HG02970 (cell line): ENCODE measurements at regions not wholly inside any gene's neighbourhood (a gene's known extent, or its start where the extent isn't known, plus 50 kb on each side); places are given as distances from the start of the nearest gene placed in this dataset.

Source experiments
- ATAC-seq: cut with Tn5 transposase; IDR thresholded peaks from one replicate; pipeline ENCODE4 v1.9.1; 2021; ENCODE audit warnings: mild to moderate bottlenecking, moderate library complexity, moderate number of reproducible peaks; ENCODE audit not compliant: unreplicated experiment, low FRiP score

DNA sequence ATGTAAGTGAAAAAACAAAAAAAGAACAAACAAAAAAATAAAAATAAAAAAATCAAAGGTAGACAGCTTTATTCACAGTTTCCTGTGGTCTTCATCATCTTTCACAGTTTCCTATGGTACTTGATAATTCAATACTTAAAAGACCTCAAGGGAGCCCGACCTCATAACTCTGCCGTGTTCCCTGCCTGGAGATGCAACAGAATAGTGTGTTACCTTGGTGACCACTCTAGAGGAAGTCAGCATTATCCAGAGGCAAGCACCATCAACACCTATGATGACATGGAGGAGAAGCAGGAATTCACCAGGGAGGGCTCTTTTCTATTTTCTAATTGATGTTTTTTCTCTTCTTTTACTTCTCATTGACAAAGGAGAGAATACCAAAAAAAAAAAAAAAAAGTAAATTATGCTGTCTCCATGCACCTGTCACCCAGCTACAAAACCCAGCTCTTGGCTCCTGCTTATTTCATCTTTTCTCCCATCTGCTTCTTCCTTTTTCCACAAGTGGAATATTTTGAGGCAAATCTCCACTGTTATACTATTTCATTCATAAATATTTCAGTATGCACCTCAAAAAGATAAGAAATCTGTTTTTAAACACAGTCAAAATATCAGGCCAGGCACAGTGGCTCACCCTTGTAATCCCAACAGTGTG, 95.8 kb upstream of the STXBP5 start:
- no peak for ATAC-seq

DNA sequence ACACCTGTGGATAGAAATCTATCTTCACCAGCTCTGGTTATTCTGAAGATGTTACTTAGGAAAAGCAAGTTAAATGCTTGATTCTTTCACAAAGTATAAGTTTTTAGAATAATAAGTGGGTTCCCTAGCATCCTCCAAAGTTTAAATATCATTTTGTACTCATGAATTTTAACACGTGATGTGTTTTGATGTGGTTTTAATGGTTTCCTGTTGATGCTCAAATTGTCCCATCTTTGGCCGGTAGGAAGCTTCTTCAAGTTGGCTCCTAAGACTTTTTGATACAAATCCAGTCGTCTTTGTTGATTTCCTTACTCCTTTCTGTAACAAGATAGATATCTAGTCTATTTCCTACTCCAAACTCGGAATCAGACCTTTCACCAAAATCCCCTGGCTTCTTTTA, 94.5 kb upstream of the STXBP5 start:
- ATAC-seq = no peak

DNA sequence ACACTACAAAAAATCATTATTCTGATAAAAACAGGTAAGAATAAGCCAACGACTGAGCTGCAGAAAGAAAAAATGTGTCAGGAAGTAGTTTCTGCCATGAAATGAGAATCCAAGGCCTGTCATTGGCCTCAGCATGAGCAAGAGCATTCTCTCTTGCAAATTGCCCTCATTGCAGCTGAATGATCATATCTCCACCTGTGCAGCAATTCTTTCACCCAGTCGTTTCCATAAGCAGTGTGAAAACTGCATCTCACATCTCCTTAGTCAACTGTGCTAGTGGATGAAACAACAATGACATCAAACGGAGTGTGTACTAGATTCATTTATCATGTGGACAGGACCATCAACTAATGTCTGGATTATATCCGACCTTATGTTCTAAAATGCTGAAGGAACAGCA, 88.2 kb upstream of the STXBP5 start:
- ATAC-seq = no peak

DNA sequence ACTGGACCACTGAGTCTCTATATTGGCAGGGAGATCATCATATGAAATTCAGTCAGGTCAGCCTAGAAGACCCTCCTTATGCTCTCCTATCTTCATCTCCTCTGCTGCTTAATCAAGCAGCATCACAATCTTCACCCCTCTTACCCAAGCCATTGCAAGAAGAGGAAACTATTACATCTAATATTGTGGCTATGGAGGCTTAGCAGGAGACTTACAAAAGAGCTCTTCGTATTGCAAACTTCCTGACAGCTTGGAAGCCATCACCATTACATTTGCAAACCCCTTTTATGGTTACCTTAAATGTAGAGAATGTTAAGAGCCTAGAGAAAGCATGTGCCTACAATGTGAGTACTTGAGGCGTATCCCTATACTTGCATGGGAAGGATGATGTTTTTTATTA, 87.2 kb upstream of the STXBP5 start:
- no peak for ATAC-seq

DNA sequence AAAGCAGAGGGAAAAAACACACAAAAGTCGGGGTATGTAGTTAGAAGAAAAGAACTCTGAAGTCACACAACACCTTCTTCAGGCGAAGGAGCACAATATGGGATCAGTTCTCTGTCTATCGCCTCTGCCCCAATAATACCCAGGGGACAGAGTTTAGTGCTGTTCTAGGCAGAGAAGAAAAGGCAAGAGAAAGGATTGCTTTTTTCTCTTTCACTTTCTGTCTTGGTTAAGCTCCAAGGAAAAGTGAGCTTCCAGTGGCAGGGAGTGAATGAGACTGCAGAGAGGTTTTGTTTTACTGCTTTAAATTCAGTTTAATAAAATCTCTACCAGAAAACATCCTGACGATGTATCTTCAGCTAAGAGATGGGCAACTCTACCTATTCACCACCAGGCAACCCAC, 86.6 kb upstream of the STXBP5 start:
- ATAC-seq = no peak

DNA sequence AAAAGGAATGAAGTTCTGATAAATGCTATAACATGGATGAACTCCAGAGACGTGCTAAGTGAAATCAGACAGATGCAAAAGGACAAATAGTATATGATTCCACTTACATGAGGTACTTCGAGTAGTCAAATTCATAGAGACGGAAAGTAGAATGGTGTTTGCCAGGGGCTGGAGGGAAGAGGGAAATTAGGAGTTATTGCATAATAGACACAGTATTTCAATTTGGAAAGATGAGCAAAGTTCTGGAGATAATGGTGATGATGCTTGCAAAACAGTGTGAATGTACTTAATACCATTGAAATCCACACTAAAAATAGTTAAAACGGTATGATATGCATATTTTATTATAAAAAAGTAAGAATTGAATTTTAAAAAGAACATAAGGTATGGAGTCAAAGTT, 84.9 kb upstream of the STXBP5 start:
- ATAC-seq = no peak

DNA sequence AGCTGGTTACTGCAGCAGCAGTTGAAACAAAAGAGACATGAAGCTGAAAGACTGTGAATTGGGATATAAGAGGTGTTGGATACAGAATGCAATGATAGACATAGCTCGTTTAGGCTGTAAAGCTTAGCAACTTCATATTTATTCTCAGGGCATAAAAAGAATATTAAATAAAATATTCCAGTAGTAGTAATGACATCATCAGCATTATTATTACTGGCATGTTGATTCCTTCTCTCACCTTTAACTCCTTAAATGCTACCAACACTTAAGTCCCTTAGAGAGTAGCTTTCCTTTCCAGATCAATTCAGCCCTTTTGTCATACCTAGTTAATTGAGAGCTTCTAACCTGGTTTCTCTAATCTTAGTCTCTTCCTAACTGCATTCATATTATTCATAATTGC, 81.4 kb upstream of the STXBP5 start:
- ATAC-seq = no peak

DNA sequence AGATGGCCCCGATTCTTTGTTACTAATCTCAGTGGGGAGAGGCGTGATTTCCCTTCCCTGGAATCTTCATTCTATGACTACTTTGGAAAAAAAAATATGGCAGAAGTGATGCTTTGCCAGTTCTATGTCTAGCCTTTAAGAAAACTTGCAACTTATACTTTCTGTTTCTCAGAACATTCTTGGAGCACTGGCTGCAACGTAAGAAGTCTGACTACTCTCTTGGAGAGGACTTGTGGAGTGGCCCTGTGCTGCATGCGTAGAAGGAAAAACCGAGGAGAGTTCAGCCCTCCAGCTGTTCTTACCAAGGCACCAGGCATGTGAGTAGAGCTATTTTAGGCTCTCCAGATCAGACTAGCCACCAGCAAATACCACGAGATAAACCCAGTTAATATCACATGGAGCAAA, 77.6 kb upstream of the STXBP5 start:
- ATAC-seq = no peak

DNA sequence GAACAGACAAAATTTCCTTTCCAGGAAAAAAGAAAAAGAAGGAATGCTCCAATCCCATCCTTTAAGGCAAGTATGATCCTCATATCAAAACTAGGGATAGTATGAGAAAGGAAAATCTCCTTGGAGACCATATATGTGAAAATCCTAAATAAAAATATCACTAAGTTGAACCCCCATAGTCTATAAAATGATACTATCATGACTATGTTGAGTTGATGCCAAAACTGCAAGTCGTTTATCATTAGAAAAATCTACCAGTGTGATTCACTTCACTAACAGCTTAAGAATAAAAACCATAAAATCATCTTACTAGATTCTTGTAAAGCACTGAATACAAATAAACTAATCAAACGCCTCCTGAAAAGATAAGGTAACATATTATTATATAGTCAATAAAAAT, 76.6 kb upstream of the STXBP5 start:
- no peak for ATAC-seq

DNA sequence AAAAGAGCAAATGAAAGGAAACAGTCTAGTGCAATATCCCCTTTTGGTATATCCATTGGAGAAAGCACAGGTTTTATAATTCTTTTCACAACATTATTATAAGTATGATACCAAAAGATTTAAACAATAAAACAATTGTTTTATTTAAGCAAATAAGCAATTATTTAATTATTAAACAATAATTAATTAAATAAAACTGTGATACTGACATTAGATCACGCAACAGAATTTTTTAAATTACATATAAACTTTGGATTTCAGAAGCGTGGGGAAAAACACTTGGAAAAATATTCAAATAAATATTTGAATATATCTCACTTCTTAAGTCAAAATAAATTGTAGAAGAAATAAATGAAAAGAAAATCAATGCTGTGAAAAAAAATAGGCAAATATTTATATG, 76.2 kb upstream of the STXBP5 start:
- ATAC-seq = no peak

DNA sequence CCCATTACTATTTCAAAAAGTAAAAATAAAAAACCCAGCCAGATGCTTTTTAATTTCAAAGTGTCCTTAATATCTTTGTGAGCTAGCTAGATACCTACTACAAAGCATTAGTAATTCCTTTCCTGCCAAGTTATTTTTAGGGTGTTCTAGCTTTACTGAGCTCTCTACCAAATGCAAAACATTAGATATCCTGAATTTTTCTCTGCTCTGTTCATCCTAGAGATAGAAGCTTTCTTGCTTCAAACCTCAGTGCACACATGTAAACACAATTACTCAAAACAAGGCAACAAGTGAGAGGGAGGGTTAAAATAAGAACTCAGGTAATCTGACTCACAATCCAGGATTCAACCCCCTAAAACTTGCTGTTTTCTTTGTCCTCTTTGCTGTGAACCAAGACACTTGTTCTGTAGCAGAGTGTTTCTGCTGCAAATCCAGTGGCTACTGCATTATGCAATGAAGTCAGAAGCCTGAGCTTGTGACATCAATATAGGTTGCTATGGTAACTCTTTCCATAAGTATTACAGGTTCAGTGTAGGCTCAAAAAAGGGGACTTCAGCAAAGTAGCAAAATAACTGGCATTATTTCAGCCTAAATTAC, 72.6 kb upstream of the STXBP5 start:
- no peak for ATAC-seq

DNA sequence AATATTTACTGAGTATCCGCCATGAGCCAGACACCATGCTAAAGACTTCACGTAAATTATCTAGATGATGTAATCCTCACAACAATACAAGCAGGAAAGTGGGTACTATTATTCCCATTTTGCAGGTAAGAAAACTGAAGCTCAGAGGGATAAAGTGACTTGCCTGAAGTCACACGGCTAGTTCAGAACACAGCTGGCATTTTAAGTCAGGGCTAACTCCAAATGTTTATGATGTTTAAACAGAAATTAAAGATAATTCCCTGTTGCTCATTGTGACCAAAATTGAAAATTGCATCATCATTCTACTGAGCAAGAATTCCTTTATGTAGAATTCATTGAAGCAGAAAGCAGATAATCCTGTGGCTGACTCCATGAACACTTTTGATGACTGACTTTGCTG, 71.3 kb upstream of the STXBP5 start:
- no peak for ATAC-seq

DNA sequence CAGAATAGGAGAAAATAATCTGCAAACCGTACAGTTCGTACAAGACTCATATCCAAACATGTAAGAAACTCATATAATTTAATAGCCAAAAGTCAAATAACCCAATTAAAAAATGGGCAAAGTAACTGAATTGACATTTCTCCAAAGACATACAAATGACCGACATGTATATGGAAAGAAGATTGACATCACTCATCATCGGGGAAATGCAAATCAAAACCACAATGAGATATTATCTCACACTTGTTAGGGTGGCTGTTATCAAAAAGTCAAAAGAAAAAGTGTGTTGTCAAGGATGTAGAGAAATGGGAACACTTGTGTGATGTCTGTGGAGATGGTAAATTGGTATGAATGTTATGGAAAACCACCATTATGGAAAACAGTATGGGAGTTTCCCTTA, 70.5 kb upstream of the STXBP5 start:
- ATAC-seq = no peak

DNA sequence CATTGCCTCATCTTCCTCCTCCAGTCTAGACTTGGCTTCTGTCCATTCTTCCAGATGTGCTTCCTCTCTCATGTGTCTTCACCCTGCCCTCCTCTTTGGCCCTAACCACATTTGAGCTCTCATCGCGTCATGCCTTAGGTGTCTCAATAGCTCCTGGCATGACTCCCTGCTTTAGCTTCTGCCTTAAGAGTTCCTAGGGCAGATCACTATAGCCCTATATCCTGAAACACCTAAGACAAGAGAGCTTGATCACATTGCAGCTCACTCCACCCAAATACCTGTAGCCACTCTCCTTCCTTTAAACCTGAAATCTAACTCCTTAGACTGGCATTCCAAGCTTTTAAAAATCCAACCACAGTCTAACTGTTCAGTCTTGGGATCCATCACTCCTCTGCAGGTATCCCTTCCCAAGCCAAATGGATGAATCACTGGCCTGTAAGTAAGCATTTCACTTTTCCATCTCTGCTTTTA, 69.0 kb upstream of the STXBP5 start:
- ATAC-seq = no peak

DNA sequence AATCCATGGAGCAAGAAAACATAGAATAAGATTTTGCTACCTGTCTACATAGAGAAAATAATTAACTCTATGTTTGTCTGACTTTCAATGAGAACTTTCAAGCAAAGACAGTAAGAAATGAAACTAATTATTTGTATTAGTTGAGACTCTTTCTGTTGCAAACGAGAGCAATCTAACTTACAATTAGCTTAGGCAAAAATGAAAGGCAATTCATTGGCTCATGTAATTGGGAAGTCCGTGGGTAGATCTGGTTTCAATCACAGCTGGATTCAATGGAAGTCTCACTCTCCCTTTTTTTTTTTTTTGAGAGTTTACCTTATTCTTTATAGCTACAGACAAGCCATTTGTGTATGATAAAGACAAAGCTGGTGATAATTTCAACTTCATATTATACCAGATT, 68.2 kb upstream of the STXBP5 start:
- ATAC-seq = no peak

DNA sequence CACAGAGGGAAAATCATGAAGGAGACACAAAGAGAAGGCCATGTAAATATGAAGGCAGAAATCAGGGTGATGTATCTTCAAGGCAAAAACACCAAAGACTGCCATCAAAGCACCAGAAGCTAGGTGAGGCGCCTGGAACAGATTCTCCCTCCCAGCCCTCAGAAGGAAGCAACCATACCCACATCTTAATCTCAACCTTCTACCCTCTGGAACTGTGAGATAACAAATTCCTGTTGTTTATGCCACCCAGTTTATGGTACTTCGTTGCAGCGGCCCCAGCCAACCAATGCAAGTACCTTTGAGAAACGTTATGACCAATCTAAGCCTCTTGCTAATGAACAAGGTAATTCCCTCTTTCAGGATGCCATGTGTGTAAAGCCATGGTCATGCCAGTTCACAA, 66.2 kb upstream of the STXBP5 start:
- ATAC-seq = no peak

DNA sequence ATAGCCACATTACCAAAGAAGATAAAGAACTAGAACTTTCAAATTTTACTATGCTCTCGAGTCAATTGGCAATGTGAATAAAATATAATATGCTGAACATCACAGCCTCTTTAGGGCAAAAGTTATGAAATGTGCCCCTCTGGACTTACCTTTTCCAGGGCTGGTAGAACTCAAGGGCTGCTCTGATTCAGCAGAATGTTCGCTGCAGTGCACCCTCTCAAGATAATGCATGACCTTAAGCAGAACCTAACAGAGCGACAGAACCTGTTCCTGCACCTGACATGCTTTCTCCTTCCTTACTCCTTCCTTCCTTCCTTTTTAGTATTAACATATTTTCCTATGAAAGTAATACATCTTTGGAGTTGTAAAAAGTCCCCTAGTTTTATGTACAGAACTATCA, 65.4 kb upstream of the STXBP5 start:
- no peak for ATAC-seq

DNA sequence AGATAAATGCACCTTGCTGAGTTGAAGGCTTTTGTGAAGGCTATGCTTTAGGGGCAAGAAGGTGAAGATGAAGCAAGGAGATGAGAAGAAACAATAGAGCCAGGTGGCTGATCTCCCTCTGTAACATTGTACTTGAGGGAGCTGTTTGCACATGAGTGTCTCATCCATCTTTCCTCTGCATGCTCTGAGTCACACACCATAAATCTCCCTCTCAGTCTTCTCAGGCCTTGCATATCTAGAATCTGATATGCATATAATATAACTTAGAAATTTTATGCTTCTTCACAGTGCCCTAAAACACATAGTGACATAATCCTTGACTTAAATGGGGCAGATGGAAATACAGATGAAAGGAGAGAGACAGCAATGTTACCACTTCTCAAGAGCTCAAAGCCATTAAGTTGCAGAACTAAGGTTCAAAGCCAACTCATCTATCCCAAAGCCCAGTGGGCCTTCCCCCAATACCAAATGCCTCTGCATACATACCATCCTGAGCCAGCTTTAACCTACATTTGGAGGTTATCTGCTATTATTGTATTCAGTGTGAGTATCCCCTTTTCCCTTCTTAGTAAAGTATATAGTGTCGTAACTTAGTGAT, 62.4 kb upstream of the STXBP5 start:
- no peak for ATAC-seq

DNA sequence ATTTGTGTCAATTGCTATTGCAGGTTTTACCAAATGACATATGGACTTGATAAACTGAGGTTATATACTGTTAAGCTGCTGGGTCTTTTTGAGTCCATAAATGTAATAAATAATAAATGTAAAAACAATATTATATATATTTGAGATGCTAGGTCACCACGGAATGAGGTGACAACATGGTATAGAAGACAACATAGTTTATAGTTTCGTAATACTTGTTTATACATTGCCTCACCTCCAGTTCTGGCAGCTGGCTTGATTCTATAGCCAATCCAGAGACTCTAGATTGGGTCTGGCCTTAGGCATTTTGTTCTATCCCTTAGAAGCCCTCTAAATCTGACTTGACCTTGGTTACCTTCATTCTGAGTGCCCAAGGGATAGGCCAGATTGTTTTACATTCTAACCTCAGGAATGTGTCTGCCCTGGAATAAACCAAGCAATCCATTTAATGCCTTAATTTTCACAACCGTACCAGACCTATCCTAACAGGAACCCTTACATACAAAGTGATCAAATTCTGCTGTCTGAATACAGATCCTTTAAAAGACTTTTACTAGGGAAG, 61.5 kb upstream of the STXBP5 start:
- no peak for ATAC-seq

DNA sequence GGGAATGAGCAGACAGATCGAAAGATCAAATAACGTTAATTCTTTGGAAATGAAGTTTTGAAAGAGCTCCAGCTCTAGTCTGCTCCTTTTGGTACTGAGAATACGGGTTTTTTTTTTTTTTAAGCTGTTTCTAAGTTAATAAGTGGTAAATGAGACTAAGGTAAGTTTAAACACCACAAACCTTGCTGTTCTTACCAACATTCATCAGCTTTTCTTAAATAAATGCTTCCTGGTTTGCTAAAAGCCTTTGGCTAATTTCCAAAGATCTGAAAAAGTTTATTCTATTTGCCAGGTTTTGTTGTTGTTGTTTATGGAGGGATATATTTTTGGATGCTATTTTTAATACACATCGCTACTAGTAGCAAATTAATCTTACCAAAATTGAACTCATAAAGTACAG, 55.1 kb upstream of the STXBP5 start:
- ATAC-seq = no peak

DNA sequence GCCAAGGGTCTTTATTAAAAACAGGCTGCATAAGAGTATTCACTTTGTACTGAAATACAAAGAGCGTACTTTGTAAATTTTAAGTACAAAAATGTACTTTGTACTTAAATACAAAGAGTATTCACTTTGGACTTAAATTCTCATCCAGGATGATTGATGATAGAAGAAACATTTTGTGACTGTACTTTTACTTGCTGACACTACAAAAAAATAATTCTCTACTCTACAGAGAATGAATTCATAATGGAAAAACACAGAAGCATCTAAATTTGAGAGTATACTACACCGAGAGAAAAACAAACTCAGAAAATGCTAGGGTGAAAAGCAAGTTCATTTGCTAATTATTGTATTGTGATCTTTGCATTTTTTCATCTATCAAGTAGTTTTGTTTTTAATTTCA, 54.4 kb upstream of the STXBP5 start:
- no peak for ATAC-seq

DNA sequence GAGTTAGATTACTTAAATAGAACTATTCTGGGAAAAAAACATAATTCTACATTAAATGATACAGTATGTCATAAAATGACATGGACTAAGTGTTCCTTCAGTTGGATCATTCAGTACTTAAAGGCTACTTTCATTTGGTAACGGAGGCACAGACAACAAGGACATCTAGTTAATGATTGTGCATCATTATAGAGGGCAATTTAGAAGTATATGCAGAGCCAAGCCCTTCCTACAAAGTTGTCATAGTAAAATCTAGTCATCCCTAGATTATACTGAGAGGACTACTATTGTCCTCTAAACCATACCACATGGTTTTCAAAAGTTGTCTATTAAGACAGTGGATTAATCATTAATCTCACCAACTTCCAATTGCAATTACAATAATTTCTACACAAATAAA, 53.9 kb upstream of the STXBP5 start:
- ATAC-seq = no peak
